Fibroblast of skin of scalp (primary cell): ENCODE measurements at regions not wholly inside any gene's neighbourhood (a gene's known extent, or its start where the extent isn't known, plus 50 kb on each side); places are given as distances from the start of the nearest gene placed in this dataset.

Experiments used
- DNase-seq: peaks from one replicate; pipeline ENCODE4 v3.0.0-alpha.2; 2013

DNA sequence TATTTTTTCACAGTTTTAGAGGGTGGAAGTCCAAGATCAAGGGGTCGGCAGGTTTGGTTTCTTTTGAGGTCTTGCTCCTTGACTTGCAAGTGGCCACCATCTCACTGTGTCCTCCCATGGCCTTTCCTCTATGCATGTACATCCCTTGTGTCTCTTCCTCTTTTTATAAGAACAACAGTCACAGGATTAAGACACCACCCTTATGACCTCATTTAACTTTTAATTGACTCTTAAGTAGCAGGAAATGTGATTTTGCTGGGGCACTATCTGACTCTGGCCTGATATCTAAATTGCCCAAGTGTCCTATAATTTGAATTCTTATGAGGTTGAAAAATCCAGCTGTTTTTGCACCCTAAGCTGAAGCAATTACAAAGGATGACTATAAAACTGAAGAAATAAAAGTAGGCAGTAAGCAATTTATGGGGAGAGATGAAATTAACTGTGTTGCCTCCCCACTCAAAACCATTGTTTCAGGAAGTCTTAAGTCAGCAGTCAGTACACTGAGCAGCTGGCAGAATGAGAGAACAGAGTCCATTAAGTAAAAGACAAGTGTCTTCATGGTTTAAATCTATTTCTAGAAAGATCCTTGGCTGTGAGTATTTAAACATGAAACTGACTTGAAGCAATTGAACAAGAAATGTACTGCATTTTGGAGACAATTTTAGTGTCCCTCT lies 601.3 kb downstream of the SPRY1 start:
- no peak for DNase-seq

DNA sequence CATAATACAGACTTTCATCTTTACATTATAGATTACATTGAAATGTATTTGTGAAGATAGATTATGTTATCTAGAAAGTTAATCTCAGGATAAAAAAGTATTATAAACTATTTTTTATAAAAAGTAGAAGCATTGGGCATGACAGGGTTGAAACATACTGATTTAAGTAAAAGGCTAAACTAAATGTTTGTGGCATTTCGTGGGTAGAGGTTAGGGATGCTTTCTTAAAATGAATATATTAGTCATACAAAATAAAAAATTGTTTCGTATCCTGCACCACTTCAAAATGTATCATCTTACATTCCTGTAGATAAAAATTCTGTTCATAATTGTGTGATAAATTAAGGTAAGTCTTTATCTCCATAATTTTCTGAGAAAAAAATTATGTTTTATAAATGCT lies 603.6 kb downstream of the SPRY1 start:
- peak; percentile 33 for DNase-seq

DNA sequence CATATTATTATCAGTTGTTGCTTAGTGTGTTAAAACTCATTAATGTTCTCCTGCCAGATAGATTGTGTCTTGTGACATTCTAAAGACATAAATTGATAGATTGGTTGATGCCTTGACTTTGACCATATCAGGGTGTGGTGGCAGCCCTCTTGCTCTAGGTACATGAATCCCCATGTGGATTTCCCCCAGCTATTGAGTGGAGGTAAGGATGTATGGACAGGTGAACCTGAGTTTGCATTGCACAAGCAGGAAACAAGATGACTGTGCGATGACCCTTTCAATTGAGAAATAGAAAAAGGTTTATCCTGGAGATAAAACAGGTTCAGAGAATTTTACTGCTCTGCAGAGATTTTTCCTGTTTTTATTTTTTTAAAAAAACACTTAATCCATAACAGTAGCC lies 619.2 kb downstream of the SPRY1 start:
- DNase-seq: no peak

DNA sequence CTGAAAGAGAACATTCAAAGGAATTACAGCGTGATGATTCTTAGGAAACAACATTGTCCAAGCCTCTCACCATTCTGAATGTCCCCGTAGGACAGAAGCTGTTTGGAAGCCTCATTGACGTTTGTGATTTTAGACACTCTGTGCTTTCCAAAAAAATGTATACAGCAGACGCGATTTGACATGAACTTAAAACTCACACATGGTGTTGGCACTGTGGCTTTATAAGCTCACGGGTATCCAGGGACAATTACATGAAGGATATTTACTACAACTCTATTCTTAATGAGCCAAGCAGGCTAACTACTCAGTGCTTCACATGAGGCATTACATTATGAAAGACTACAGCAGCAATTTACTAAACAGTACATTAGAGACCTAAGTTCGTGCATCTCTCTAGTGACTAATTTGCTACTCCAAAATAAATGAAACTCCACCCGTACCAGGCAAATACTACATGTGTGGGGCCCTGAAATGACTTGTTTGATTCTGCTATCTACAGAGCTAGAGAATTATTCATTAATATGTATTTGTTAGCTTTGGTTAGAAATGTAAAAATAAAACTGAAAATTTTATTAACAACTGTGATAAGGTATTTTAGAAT lies 620.7 kb downstream of the SPRY1 start:
- DNase-seq: no peak

DNA sequence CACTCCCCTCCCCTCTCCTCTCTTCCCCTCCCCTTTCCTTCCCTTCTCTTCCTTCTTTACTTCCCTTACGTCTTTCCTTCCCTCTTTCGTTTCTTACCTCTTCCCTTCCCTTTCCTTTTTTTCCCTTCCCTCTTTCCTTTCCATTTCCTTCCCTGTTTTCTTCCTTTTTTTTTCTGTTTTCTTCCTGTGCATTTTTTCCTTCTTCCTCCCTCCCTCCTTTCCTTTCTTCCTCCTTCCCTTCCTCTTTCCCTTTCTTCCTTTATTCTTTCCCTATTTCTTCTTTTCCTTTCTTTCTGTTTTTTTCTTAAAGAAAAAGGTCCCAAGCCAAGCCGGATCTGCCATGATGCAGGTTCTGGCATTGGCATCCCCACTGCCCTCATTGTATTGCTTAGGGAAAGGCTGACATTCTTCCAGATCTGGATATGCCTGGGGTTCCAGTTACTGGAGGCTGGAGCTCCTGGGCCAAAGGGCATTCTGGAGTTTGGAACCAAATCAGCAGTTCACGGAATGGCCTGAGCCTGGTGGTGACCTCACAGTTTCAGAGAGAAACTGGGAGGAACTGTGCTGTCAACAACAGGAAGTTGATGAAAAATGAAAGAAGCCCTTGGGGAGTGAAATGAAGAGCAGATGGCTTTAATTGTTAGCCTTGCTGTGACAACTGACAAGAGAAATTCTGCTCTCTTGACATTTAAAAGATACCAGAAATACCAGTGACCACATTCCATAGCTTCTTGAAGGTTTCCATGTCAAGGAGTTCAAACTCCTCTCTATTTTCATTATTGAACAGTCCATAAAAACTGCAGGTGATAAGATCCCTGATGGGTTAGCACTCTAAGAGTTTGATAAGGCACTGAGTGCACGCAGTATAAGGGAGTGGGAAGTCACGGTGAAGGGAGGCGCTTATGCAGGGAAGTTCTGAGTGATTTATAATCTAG lies 622.1 kb downstream of the SPRY1 start:
- DNase-seq: peak; percentile 90

DNA sequence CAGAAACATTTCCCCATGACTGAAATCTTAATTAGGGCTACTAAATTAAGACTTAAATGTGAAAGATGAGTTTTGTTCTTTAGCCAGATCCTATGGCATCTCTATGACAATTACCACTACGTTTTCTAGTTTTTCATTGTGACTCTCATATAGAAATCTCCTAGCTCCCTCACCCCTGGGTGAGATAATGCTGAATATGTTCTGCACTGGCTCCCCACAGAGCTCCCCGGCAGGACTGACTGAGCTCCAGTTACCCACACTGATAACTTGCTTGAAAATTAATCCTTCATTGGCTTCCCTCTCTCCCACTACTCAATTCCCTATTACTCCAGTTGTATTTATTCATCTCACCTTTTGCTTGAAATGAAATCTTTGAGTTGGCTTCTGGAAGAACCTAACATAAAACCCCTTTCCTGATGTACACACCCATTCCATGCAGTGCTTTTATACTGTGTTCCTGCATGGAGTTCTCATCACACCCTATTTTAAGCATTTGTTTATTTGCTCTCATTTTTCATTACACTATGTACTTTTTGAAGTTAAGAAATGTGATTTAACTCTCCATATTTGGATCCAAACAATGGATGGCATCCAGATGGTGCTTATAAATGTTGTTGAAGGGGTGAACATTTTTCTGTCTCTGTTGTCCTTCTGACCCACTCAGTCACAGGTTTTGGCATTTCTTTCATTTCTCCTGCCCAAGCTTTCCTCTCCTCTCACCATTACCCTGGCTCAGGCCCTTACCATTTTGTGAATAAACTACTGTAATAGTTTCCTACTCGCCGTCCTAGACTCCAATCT lies 623.4 kb downstream of the SPRY1 start:
- DNase-seq: no peak

DNA sequence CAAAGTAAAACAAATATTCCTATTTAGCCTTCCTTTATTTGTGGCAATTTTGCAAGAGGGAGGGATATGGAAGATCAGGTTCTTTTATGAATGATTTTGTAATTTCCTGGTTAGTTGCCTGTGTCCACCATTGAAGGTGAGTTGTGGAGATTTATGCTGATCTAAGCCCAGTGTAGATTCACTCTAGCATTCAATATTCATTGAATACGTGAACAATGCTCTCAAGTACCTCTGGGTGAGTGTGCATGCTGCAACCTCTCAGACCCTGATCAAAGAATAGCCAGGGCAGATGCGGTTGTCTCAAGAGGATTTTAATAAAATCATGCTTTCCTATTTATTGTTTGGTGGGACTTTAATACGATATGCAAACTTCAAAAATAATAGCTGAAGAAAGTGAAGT lies 628.4 kb downstream of the SPRY1 start:
- no peak for DNase-seq

DNA sequence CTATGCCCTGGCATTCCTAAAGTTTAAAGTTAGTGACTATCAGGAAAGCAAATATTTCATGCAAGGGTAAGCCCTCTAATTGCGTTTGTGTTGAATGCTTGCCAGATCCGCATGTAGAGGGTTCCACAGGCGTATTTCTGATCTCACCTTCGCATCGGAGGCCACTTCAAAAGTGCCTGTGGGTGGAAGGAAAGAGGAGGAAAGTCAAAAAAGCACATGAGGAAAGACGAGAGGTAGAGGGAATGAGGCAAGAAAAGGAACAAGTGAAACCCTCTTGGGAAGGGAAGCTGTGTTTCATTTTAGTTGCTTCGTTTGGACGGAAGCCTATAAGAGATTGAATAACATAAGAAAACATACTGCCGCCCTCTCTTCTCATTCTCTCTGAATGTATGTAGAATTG lies 628.8 kb downstream of the SPRY1 start:
- DNase-seq: peak; percentile 53

DNA sequence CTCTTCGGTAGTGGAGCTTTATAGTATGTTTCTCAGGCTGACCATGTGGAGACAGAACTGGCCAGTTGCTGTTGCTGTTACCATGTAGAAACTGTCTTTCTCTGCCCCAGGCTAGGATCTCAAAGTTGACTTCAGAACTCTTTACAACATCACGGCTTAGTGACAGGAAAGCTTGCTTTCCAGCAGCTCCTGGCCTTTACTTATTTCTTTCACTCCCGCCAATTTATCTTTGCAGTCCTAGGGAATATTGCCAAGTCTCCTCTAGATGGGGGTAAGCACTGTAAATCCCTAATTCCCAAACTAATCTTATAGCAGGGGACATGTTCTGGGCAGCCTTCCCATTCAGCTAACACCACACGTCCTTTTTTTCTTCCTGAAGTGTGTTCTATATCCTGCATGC lies 631.6 kb downstream of the SPRY1 start:
- no peak for DNase-seq

DNA sequence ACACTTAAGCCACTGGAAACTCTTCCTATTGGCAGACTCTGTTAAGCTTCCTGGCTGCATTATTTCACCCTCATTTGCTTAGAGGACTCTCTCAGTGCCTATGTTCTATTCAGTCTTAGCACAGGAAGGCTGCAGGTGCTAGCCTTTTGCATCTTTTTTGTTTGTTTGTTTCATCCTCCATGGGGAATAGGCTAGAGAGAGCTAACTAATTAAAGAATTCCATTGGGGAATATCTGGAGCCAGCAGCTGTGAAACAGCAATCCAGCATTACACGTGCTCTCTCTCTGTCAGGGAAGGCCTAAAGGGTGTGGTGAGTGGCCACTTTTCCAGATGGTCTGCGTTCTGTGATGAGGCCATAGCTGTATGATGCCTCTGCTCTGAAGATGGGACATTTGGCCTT lies 633.6 kb downstream of the SPRY1 start:
- DNase-seq: no peak

DNA sequence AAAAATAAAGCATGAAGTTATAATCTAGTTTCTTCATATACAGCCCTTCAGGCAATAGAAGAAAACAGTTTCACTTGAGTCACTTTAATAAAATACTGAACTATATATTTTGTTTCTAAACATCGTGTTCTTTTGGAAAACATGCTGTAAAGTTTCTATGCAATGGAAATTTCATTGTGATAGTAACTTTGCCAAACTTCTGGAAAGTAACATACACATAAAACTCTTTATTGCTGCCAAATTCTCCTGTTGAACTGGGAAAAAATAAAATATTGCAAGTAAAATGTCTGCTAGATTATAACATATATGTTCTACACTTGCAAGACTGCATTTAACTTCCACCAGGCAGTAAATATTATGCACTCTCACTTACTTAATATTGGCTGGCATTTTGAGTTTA lies 635.4 kb downstream of the SPRY1 start:
- DNase-seq: no peak

DNA sequence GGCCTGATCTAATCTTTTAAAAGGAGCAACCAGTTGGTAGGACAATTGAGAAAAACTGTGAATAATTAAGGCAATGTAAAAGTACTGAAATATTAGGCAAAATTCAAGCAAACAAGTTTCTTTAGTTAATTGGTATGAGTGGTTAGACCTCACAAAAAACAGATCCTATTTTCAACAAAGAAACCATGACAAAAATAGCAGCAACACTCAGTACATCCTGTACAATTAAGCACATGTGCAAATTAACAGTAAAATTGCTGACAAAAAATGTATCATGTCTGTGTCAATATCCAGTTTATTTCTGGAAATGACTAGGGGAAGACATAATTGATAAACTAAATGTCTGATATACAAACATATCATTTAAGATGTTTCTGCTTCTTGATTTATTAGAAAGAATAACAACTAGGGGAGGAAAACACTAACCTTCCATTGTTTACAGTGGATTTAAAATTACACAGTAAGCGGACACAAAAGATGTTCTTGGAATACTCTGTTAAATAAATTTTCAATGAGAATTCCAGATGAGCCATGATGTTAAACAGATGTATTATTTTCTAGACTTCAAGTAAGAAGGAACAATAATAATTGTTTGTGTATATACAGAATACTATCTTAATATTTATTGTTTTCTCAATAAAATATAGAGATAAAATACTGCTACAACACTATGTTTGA lies 638.9 kb downstream of the SPRY1 start:
- DNase-seq: no peak

DNA sequence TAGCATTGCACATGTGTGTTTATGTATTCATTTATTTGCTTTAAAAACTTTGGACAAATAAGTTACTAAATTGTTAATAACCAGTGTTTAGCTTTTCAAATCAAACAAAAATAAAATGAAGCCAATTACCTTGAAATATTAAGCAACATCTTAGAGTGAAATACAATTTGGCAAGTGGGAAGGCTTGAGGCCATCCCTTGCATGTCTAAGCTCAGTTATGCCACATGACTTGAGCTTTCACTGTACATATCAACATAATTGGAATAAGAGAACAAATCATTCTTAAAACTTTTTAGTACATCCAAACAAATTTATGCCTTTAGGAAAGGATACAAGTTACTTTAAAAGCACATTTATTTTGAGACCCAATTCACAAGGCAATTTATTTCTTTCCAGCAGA lies 640.6 kb downstream of the SPRY1 start:
- DNase-seq: no peak

DNA sequence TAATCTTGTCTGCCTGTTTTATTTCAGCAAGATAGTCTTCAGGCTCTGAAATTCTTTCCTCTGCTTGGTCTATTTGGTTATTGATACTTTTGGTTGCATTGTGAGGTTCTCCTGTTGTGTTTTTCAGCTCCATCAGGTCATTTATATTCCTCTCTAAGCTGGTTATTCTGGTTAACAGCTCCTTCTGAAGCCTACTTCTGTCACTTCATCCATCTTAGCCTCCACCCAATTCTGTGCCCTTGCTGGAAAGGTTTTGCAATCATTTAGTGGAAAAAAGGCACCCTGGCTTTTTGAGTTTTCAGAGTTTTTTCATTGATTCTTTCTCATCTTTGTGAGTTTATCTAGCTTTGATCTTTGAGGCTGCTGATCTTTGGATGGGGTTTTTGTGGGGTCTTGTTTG lies 647.7 kb downstream of the SPRY1 start:
- DNase-seq: no peak

DNA sequence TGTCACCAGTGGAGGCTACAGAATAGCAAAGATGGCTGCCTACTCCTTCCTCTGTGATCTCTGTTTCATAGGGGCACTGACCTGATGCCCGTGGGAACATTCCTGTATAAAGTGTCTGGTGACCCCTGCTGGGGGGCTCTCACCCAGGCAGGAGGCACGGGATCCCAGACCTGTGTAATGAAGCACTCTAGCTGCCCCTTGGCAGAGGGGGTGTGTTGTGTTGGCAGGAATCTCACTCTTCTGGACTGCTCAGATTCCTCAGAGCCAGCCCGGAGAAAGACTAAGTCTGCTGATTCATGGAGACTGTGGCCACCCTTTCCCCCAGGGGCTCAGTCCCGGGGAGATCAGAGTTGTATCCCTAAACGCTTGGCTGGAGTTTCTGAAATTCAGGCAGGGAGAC lies 648.3 kb downstream of the SPRY1 start:
- DNase-seq: no peak

DNA sequence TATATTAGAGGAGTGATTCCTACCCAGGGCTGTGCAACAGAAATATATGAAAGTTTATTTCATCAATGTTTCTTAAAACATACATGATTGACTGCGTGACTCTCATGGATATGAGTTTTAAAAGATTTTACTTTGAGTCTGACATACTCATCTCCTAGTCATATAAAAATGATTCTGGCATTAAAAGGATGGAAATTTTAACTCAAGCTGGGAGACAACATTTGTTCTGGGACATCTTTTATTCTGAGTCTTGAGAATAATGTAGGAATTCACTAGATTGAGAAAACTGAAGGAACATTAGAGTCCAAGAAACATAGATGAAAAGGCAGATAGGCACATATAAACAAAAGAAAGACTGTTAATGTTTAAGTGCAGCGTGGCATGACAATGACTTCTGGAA lies 649.6 kb downstream of the SPRY1 start:
- no peak for DNase-seq

DNA sequence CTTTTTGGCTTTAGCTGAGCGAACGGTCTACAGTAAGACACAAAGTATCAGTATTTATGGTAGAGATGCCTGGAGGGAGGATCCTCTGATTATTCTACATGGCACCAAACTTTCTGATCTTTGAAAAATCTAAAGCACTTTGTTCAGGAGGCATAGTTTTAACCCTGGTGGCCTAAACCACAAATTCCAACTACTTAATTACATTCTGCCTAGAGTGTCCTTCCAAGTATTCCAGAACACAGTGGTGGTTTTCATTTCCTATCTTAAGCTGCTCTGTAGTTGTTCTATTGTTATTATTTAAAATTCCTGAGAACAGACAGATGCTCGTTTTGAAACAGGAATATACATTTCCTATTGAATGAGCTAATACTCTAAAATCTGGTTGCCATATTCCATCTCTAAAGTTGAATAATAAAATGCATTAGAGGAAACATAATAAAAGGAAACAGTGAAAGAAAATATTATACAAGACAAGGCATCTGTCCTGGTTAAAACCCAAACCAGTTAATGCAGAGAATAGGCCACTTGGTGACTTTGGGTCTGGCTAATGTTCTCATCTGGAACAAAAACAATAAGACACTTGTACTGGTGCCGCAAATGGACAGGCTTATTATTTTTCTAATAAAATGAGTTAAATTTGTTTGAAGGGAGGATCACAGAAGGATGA lies 657.4 kb downstream of the SPRY1 start:
- DNase-seq: peak; percentile 84

DNA sequence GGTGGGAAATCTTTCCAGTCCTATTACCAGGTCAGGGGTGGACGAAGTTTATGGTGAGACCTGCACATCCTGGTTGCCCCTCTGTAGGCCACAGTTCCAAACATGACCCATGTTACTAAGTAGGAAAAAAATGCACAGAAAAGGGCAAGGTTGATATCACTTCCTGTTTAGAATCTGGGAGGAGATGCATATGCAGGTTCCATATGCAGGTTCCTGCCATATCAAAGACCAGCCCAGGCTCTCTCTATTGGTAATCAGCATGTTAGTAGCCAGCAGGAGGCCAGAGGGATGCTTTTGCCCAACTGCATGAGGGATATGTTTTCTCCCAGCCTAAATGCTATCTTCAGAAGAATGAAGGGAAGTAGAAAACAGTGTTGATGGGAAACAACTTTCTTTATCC lies 657.2 kb downstream of the ANKRD50 start:
- DNase-seq: no peak

DNA sequence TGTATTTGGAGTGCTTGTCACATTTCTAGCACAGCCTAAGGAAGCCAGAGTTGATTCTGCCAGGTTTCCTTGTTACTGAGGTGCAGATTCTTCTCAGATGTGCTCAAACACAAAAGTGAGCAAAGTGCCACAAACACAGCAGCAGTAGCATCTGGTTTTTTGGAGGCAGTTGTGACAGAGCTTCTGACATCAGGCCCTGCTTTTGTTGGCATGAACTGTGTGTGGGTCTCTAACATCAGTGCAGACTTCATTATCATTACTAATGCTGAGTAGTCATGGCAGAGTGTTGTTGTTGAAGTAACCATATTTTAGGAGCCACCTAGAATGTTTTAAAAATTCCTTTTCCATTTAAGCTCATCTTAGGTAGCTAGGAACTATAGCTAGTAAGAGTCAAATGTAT lies 656.6 kb downstream of the ANKRD50 start:
- no peak for DNase-seq

DNA sequence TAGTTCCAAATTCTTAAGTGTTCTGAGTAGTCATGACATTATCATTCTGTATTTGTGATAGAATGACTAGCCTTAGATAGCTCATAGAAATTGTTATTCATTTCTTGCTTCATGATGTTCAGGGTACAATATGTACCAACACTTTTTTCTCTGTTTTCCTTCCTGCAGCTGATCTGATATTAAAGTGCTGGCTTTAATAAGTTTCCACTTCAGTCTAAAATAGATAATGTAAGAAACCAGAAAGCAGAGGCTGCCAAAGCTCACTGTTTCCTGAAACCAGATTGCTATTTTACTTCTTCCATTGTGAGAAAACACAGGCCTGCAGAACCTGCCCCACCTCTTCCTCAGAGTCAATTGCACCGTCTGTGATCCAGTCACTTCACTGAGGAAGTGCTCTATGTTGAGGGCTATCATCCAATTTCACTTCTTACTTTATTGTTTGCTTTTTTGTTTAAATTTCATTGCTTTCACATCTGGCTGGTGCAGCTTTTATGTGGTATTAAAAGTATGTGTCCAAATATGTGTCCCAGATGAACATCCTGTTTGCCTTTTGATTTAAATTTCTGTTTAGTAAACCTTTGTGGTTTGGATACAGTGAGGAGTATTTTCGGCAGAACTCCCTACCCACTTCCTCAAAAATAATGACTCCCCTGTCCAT lies 652.1 kb downstream of the ANKRD50 start:
- DNase-seq: no peak

DNA sequence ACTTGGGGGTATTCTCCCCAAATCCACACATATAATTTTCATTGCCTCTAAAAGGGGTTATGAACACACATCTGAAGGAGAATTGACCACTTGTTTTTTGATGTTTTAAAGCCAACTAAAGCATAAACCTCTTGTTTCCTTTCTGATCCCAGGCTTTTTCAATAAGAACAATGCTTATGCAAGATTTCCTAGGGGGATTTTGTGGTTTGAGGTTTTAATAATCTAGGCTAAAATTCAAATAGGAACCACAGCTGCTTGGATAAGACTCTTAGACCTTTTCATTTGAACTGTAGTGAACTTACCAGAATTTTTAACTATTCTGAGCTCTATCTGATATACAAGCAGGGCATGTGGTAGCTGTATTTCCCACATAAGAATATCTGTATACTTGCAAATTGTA lies 651.1 kb downstream of the ANKRD50 start:
- DNase-seq: peak; percentile 78
